ENCODE measurements at regions not wholly inside any gene's neighbourhood (a gene's known extent, or its start where the extent isn't known, plus 50 kb on each side); places are given as distances from the start of the nearest gene placed in this dataset.
"Not testable (repeated sequence)": the region's sequence is repeated elsewhere in the genome, so short reads cannot be mapped to it uniquely, and the experiment has no call there.

GRCh38 chr3:135636596-135636995 lies 328.9 kb upstream of the PPP2R3A start:
- no peak for DNase-seq (ENCODE audit: low read depth)

GRCh38 chr3:135637013-135637412 lies 328.5 kb upstream of the PPP2R3A start:
- no peak for DNase-seq (ENCODE audit: low read depth)

DNA sequence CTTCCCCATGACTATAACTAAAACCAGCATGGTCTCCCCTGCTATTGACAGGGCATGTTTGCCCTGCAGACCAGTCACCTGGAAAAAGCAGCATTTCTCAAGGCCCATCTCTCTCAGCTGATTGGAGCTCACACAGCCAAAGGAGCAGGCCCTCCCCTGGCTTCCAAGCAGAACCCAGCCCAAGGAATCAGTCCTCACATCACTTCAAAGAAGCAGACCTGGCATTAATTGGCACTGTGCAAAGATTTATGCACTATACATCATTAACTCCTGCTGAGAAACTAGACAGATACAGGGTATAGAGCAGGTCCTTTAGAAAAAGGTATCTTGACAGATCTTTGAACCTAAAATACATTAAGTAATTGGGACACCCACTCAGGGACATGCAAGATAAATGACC lies 323.8 kb upstream of the PPP2R3A start:
- DNase-seq (ENCODE audit: low read depth): no peak

DNA sequence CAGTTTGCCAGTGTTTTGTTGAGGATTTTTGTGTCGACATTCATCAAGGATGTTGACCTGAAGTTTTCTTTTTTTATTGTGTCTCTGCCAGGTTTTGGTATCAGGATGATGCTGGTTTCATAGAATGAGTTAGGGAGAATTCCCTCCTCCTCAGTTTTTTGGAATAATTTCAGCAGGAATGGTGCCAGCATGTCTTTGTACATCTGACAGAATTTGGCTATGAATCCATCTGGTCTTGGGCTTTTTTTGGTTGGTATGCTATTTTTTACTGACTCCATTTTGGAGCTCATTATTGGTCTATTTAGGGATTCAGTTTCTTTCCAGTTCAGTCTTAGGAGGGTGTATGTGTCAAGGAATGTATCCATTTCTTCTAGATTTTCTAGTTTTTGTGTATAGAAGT lies 320.0 kb upstream of the PPP2R3A start:
- no peak for DNase-seq (ENCODE audit: low read depth)

- no peak for DNase-seq (ENCODE audit: low read depth)
These were observed 318.7 kb upstream of the PPP2R3A start for GRCh38 chr3:135646873-135647272.

- no peak for DNase-seq (ENCODE audit: low read depth)
These were observed 316.2 kb upstream of the PPP2R3A start for GRCh38 chr3:135649361-135649760.

GRCh38 chr3:135650309-135650708 lies 315.2 kb upstream of the PPP2R3A start:
- no peak for DNase-seq (ENCODE audit: low read depth)

DNA sequence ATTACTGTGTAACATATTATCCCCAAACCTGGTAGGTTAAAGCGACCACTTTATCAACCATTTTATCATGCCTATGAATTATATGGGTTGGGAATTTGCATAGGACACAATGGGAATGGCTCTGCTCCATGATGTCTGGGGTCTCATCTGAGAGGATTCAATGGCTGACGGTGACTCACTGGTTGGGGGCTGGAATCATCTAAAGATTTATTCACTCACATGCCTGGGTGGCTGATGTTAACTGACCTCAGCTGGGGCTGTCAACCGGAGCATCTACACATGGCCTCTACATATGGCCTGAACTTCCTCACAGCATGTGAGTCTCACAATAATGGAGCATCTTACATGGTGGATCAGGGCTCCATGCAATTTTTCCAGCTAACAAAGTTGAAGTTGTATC lies 313.1 kb upstream of the PPP2R3A start:
- no peak for DNase-seq (ENCODE audit: low read depth)

GRCh38 chr3:135655328-135655727 lies 310.2 kb upstream of the PPP2R3A start:
- DNase-seq (ENCODE audit: low read depth): no peak

DNA sequence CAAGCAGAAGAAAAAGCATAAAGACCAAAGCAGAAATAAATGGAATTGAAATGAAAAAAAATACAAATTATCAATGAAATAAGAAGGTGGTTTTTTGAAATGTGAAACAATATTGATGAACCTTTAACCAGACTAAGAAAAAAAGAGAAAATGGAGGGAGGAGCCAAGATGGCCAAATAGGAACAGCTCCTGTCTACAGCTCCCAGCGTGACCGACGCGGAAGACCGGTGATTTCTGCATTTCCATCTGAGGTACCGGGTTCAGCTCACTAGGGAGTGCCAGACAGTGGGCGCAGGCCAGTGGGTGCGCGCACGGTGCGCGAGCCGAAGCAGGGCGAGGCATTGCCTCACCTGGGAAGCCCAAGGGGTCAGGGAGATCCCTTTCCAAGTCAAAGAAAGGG lies 307.1 kb upstream of the PPP2R3A start:
- not testable (repeated sequence) for DNase-seq (ENCODE audit: low read depth)

GRCh38 chr3:135667061-135667460 lies 298.5 kb upstream of the PPP2R3A start:
- no peak for DNase-seq (ENCODE audit: low read depth)

DNA sequence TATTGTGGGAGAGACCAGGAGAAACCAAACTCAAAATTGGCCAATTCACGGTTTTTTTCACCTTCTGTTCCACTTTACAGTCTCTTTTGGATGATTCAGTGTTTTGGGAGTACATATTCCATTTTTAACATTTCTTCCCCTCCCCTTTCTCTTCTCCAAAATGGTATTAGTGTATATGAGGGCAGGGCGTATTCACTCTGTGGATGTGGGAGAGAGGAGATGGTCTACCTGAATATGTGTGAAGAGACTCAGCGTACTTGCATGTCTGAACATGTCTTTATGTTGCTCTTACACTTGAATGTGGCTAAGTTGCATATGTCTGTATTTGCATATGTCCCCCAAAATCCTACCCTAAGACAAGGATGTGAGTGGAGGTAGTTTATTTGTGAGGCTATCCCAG lies 291.0 kb upstream of the PPP2R3A start:
- DNase-seq (ENCODE audit: low read depth): no peak

- no peak for DNase-seq (ENCODE audit: low read depth)
These were observed 287.1 kb upstream of the PPP2R3A start for GRCh38 chr3:135678386-135678785.

- DNase-seq (ENCODE audit: low read depth): no peak
These were observed 277.5 kb upstream of the PPP2R3A start for GRCh38 chr3:135688003-135688402.

DNA sequence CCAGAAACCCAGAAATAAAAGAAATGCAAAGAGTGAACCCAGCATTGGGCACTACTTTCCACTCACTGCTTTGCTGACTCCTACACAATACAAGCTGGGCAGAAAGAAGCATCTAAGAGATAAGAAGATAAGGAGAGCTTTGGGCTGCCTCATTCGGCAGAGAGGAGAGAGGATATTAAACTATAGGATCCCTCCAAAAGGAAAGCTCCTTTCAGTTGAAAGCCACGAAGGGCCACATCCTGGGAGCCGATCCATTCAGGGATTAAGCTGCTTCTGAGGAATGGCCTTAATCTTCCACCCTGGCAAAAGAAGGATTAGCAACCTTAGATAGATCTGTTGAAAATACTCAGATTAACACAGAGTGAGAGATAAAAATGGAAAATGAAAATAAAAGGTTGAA lies 274.9 kb upstream of the PPP2R3A start:
- DNase-seq (ENCODE audit: low read depth): no peak

DNA sequence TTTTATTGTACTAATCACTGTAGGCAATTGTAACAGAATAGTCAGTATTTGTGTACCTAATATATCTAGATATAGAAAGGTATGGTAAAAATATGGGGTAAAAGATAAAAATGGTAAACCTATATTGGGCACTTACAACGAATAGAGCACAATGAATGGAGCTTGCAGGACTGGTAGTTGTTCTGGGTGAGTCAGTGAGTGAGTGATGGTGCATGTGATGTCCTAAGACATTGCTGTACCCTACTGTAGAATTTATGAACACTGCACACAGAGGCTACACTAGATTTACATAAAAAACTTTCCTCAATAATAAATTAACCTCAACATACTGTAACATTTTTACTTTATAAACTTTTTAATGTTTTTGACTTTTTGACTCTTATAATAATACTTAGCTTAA lies 274.3 kb upstream of the PPP2R3A start:
- no peak for DNase-seq (ENCODE audit: low read depth)

DNA sequence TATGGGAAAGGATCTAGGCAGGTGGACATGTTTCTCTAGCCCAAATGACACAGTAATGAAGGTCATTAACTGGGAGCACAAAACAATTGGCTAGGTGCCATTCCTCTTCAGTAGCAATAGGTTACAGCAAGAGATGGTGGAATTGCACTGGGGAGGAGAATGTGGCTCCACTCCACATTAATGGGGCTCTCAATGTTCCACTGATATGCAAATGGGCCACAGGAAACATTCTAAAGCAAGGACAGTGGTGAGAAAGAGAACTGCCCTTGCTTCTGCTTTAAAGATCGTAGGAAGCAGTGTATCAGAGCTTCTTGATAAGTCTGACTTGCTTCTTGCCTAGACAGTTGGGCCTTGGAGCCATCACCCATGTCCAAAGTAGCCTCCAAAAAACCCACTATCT lies 271.4 kb upstream of the PPP2R3A start:
- no peak for DNase-seq (ENCODE audit: low read depth)

- no peak for DNase-seq (ENCODE audit: low read depth)
These were observed 265.8 kb upstream of the PPP2R3A start for GRCh38 chr3:135699741-135700140.

DNA sequence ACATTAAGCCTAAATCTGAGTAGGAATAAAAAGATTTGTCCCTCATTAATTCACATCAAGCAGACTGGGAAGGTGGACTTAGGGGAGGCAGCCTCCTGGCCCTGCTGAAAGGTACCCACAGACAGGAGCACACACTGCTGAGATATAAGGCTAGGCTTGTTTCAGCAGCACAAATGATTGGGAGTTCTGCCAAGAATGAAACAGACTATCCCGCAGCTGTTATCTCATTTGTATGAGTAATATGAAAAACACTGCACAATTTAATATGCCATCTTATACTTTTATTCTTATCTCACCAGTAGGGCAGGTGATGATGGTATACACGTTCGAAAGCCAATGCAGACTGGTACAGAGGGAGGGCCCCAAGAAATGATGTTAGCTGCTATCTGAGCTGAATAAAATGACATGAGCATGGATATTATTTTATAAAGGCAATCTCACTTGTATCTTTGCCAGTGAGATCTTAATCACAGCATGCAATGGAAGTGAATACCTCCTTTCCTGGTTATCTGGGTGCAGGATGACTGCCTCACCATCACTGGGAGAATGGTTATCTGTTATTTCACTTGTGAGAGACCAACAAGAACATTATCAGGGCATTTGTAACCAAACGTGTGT lies 258.7 kb upstream of the PPP2R3A start:
- DNase-seq (ENCODE audit: low read depth): no peak

DNA sequence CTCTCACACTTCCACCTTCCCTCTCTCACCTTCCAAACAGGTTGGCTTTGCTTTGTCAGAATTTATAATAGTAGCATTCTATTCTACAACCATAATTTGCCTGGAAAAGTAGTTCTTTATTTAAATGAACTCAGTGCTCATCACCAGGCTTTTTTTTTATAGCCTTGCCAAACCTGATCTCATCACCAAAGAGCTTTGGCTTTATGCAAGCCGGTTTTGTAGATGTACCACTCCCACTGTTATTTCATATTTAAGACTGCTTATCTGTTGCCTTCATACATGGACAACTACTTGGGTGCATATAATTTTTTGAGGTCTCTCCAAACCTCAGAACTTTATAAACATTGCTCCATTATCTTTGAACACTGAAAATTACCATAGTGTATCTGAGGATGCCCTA lies 246.1 kb upstream of the PPP2R3A start:
- no peak for DNase-seq (ENCODE audit: low read depth)

- DNase-seq (ENCODE audit: low read depth): no peak
These were observed 237.4 kb upstream of the PPP2R3A start for GRCh38 chr3:135728007-135728721.

- DNase-seq (ENCODE audit: low read depth): no peak
These were observed 234.0 kb upstream of the PPP2R3A start for GRCh38 chr3:135731546-135731945.

- DNase-seq (ENCODE audit: low read depth): peak; percentile 2
These were observed 228.8 kb upstream of the PPP2R3A start for GRCh38 chr3:135736740-135737139.

DNA sequence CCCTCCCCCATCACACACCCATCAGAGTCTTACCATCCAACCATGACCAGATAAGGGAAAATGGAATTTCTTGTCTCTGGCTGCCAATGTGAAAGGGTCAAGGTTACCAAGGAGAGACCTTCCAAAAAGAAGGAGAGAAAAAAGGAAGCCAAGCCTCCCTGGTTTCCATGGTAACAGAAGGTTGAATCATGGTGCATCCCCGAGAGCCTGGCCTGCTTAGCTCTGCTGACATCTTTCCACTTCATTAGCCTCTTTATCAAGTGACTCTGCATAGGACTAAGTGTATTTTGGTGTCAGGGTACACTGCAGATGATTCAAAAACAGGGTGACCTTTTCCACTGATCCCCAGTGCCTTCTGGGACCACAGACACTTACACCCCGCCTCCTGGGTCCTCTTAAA lies 225.7 kb upstream of the PPP2R3A start:
- no peak for DNase-seq (ENCODE audit: low read depth)
